ENCODE measurements at regions not wholly inside any gene's neighbourhood (a gene's known extent, or its start where the extent isn't known, plus 50 kb on each side); places are given as distances from the start of the nearest gene placed in this dataset.

GRCh38 chr11:130623670-130624668 is 175.5 kb downstream of the ADAMTS15 start:
- ATAC-seq (no peak), FAIRE-seq (no peak), DNase-seq (no peak)
- intact Hi-C loops (cut with DNase I) = no loop called here
- WGBS, 2 donors = 66 to 69% methylated on average over 8 of the region's 8 CpGs
- H3K4me3 ChIP-seq = no peak overlapping the region
- no peaks in the 10 kb centered on the region for H3K27me3 ChIP-seq
- no peaks in the 10 kb centered on the region for H3K36me3 ChIP-seq
- TF ChIP-seq CTCF (IDR thresholded peaks at IDR 0.05) = no peak
- no peaks in the 10 kb centered on the region for H3K9me3 ChIP-seq
- no peak overlapping the region for H3K27ac ChIP-seq
- no peaks in the 10 kb centered on the region for H3K4me1 ChIP-seq

- no peaks in the 10 kb centered on the region for H3K27me3 ChIP-seq
- ATAC-seq (no peak), FAIRE-seq (no peak), DNase-seq (no peak)
- intact Hi-C loops (cut with DNase I) = no loop called here
- no peak overlapping the region for H3K4me3 ChIP-seq
- no peaks in the 10 kb centered on the region for H3K4me1 ChIP-seq
- no peak for TF ChIP-seq CTCF (IDR thresholded peaks at IDR 0.05)
- no peaks in the 10 kb centered on the region for H3K36me3 ChIP-seq
- no peak overlapping the region for H3K27ac ChIP-seq
- WGBS, 2 donors = 90 to 95% methylated on average over 11 of the region's 11 CpGs
- no peaks in the 10 kb centered on the region for H3K9me3 ChIP-seq
Measured at GRCh38 chr11:130624971-130625544, 176.6 kb downstream of the ADAMTS15 start.

- TF ChIP-seq CTCF (IDR thresholded peaks at IDR 0.05) = no peak
- no peaks in the 10 kb centered on the region for H3K27me3 ChIP-seq
- H3K36me3 ChIP-seq = no peaks in the 10 kb centered on the region
- H3K27ac ChIP-seq = no peak overlapping the region
- WGBS, 2 donors = 65 to 71% methylated on average over 15 of the region's 15 CpGs
- H3K9me3 ChIP-seq = no peaks in the 10 kb centered on the region
- ATAC-seq (peak in 2 of 4 donors; percentile 37 to 47), DNase-seq (no peak), FAIRE-seq (no peak)
- intact Hi-C loops (cut with DNase I) = no loop called here
- H3K4me3 ChIP-seq = no peak overlapping the region
- no peaks in the 10 kb centered on the region for H3K4me1 ChIP-seq
Measured at GRCh38 chr11:130625578-130626306, 177.3 kb downstream of the ADAMTS15 start.

GRCh38 chr11:130629039-130629438 is 180.6 kb downstream of the ADAMTS15 start:
- Histone ChIP-seq H3K36me3 (no peaks in the 10 kb centered on the region), H3K27ac (no peak overlapping the region), H3K4me3 (no peak overlapping the region), H3K4me1 (no peaks in the 10 kb centered on the region), H3K9me3 (no peaks in the 10 kb centered on the region), H3K27me3 (no peaks in the 10 kb centered on the region)
- TF ChIP-seq CTCF (IDR thresholded peaks at IDR 0.05) = no peak
- intact Hi-C loops (cut with DNase I) = no loop called here
- FAIRE-seq (no peak), ATAC-seq (no peak), DNase-seq (no peak)
- 68 to 70% methylated on average over 9 of the region's 9 CpGs for WGBS, 2 donors
